ENCODE measurements at regions not wholly inside any gene's neighbourhood (a gene's known extent, or its start where the extent isn't known, plus 50 kb on each side); places are given as distances from the start of the nearest gene placed in this dataset.

DNA sequence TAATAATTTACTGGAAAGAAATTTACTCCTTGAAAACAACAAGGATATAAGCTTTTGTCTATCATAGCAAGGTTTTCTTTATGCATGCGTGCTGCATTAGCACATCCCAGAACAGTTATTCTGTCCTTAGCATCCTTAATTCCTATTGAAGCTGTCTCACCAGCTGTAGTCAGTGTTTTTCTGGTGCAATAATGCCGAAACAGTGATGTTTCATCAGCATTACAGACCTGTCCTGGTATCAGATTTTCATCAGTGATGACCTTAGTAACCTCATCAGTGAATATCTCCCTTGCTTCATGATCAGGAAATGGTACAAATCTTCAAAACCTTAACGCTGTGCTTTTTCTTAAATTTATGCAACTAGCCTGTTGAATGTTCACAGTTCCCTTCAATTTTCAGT, 264.7 kb upstream of the STARD13 start:
- no peak for DNase-seq (ENCODE audit: extremely low read depth, insufficient read length)
- Histone ChIP-seq H3K4me3 (replicated peaks; ENCODE audit: low read depth, low read length) (no peak overlapping the region), H3K36me3 (ENCODE audit: control insufficient read depth, insufficient read depth, low read length) (no peaks in the 10 kb centered on the region), H3K27me3 (replicated peaks; ENCODE audit: control insufficient read depth, insufficient read depth, low read length) (no peaks in the 10 kb centered on the region)
- TF ChIP-seq, protein P1, sequence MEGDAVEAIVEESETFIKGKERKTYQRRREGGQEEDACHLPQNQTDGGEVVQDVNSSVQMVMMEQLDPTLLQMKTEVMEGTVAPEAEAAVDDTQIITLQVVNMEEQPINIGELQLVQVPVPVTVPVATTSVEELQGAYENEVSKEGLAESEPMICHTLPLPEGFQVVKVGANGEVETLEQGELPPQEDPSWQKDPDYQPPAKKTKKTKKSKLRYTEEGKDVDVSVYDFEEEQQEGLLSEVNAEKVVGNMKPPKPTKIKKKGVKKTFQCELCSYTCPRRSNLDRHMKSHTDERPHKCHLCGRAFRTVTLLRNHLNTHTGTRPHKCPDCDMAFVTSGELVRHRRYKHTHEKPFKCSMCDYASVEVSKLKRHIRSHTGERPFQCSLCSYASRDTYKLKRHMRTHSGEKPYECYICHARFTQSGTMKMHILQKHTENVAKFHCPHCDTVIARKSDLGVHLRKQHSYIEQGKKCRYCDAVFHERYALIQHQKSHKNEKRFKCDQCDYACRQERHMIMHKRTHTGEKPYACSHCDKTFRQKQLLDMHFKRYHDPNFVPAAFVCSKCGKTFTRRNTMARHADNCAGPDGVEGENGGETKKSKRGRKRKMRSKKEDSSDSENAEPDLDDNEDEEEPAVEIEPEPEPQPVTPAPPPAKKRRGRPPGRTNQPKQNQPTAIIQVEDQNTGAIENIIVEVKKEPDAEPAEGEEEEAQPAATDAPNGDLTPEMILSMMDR (IDR thresholded peaks at IDR 0.05; ENCODE audit: insufficient read depth, low read length, poor library complexity, severe bottlenecking): no peak

DNA sequence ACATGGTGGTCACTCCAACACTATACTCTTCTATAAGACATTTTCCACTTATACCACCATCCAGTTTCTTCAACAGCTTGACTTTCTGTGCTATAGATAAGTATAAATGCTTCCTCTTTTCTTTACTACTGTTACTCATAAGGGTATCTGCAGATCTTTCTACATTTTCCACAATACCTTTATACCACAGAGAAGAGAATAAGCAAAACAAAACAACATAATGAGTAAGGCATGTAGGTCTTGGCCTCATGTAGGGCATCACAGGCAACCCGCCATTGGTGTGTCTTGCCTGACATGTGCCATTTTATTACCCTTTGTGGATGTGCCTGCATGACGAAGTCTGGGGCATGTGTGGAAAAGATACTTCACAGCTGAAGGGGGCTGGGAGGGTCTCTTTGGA, 265.3 kb upstream of the STARD13 start:
- DNase-seq (ENCODE audit: extremely low read depth, insufficient read length): peak; percentile 37
- H3K4me3 ChIP-seq (replicated peaks; ENCODE audit: low read depth, low read length): no peak overlapping the region
- H3K36me3 ChIP-seq (ENCODE audit: control insufficient read depth, insufficient read depth, low read length): no peaks in the 10 kb centered on the region
- TF ChIP-seq, protein P1 (IDR thresholded peaks at IDR 0.05; ENCODE audit: insufficient read depth, low read length, poor library complexity, severe bottlenecking): no peak
- no peaks in the 10 kb centered on the region for H3K27me3 ChIP-seq (replicated peaks; ENCODE audit: control insufficient read depth, insufficient read depth, low read length)

DNA sequence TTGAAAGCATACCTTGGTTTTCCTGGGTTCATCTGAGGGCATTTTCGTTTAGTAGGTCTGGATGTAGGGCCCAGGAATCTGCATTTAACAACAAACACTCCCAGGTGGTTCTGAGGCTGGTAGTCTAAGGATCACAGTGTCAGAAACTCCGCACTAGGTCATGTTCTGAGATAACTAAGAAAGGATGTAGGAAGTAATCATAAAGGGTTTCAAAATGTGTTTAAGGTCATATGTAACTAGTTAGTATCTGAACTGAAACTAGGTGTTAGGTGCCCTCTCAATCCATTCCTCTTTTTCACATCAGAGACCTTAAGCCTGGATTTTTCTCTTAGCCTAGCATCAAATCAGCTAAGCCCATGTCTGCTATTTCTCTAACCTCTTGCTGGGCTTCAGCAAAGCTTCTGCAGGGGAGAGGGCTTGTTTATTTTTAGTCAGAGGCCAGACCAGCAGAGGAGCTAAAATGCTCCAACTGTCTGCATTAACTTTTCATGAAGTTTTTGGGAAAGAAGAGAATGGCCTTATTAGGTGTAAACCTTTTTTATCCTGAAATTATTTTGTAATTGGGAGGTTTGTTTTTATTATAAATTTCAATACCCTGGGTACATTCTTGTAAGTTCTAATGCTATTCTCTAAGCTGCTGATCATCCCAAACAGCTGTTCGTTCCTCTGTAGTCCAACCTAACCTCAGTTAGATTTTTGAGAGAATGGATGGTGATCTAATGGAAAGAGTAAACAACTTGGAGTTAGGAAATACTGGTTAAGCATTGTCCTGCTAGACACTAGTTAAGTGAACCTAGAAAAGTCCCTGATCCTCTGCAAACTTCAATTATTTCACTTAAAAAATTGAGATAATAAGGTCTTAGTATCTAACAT, 262.8 kb upstream of the RFC3 start:
- Histone ChIP-seq H3K36me3 (ENCODE audit: control insufficient read depth, insufficient read depth, low read length) (no peaks in the 10 kb centered on the region), H3K27me3 (replicated peaks; ENCODE audit: control insufficient read depth, insufficient read depth, low read length) (no peaks in the 10 kb centered on the region), H3K4me3 (replicated peaks; ENCODE audit: low read depth, low read length) (no peak overlapping the region)
- TF ChIP-seq, protein P1 (IDR thresholded peaks at IDR 0.05; ENCODE audit: insufficient read depth, low read length, poor library complexity, severe bottlenecking): no peak
- DNase-seq (ENCODE audit: extremely low read depth, insufficient read length): peak; percentile 40

DNA sequence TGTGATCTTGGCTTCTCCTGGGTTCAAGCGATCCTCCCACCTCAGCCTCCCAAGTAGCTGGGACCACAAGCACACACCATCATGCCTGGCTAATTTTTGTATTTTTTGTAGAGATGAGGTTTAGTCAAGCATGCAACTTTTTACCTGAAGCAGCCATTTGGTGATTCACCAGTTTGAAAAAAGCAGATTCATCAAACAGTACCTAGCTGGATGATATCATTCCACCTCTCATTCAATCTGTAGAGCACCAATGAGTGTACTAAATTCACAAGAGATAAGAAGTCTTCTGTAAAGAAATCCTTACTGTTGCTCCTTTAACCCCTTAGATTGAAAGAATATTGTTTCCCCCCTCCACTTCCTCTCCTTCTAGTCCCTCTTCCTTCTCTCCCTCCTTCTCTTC, 261.1 kb upstream of the RFC3 start:
- DNase-seq (ENCODE audit: extremely low read depth, insufficient read length): no peak
- TF ChIP-seq, protein P1 (IDR thresholded peaks at IDR 0.05; ENCODE audit: insufficient read depth, low read length, poor library complexity, severe bottlenecking): no peak
- Histone ChIP-seq H3K27me3 (replicated peaks; ENCODE audit: control insufficient read depth, insufficient read depth, low read length) (no peaks in the 10 kb centered on the region), H3K36me3 (ENCODE audit: control insufficient read depth, insufficient read depth, low read length) (no peaks in the 10 kb centered on the region), H3K4me3 (replicated peaks; ENCODE audit: low read depth, low read length) (no peak overlapping the region)

DNA sequence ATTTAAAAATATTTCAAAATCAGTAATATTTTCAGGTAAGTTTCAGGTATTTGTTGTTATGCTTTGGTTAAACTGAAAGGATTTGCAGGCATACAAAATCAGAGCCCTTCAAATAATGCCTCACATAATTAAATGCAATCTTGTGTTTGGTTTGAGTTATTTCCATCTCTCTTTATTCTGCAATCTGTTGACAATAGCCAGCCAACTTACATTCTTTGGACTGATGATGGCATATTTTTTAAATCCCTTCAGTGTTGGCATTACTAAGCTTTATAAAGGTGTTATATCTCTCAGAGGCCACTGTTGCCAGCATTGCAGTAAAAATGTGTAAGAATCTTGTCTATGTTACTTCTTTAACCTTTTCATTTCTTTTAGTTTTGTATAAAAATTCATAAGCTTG, 257.2 kb upstream of the RFC3 start:
- Histone ChIP-seq H3K27me3 (replicated peaks; ENCODE audit: control insufficient read depth, insufficient read depth, low read length) (no peaks in the 10 kb centered on the region), H3K36me3 (ENCODE audit: control insufficient read depth, insufficient read depth, low read length) (no peaks in the 10 kb centered on the region), H3K4me3 (replicated peaks; ENCODE audit: low read depth, low read length) (no peak overlapping the region)
- TF ChIP-seq, protein P1 (IDR thresholded peaks at IDR 0.05; ENCODE audit: insufficient read depth, low read length, poor library complexity, severe bottlenecking): no peak
- DNase-seq (ENCODE audit: extremely low read depth, insufficient read length): no peak

Data from GM06990 (cell line).